Adipose tissue (tissue), 3 donors: ENCODE measurements at regions not wholly inside any gene's neighbourhood (a gene's known extent, or its start where the extent isn't known, plus 50 kb on each side); places are given as distances from the start of the nearest gene placed in this dataset.

Experiments
- H3K27ac ChIP-seq: one replicate; pipeline ENCODE4 v1.5.1; 2013; ENCODE audit warnings: low read depth, low read length
- WGBS, 3 donors: extraction: QIAGEN DNeasy Blood & Tissue Kit; methylation state at CpG; one replicate each; pipeline ENCODE4 v1.1.7; 2013; 5-methylcytosine and 5-hydroxymethylcytosine counted together
- donor health status: healthy with polysubstance abuse.
- donor health status: Bipolar disorder and iron deficiency.
- donor health status: healthy.

DNA sequence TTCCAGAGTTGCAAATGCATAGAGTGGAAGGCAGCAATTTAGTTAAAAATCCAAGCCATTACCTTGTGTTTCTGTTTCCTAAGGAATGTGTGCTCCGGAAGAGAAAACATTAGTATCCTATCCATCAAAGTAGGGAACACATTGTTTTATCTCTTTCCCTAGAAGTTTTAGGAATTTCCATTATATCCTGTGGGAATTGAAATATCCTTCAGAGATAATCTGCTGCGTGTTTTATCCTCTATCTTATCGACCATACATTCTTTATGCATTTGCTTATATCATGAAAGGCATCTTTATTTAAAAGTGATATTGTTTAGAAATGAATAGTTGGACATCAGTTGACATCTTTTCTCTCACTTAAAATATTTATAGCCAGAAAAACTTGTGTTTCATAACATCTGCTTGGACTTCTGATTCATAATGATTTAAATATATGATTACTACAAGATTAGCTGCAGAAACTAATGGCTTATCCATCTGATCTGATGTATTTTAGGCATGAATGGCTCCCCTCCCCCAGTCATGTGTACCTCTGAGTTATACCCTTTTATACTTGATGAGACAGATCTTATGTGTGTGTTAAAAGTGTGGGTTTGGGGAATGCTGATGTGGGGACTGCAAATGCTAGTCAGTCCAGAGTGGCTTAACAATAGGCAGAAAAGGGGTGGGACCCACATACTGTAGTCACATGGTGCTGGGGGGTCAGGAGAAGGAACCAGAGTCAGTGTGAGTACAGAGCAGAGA is 136.2 kb upstream of the ARHGAP28 start:
- no peak overlapping the region for H3K27ac ChIP-seq
- WGBS, 3 donors: 24 to 33% (median 32%) methylated on average over 3 of the region's 3 CpGs

DNA sequence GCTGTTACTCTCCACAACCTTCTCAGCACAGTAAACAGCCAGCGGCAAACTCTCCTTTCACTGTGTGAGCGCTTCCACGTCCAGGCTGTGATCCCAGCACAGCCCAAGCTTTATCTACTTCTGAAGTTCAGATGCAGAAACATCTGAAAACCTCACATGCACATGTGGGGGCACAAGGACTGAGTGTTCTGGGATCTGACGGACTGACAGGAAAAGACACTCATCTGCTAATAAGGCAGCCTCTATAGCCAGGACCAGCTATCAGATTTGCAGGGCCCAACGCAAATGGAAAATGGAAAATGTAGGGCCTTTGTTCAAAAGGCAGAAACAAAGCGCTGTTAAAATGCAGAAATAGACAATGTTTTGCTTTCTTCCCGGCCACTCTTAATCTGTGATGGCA is 133.8 kb upstream of the ARHGAP28 start:
- H3K27ac ChIP-seq: no peak overlapping the region
- WGBS, 3 donors: 86 to 96% (median 91%) methylated on average over 7 of the region's 7 CpGs

DNA sequence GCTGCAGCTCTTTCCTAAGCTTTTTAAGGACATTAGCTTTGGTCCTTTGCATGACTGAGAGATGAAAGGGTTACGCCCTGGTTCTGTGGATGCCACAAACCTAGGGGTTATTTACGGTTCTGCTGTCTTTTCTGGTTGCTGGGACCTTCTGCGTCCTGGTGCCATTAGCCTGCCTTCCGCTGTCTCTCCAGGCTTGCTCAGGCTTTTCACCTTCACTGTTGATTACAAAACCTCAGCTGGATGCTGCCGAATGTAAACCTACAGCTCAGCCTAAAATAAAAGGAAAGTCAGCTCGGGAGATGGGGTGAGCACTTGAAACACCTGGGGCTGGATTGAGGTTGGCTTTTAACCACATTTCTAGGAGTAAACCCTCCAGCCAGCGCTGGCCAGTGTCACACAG is 130.9 kb upstream of the ARHGAP28 start:
- 72 to 76% (median 73%) methylated on average over 7 of the region's 7 CpGs for WGBS, 3 donors

DNA sequence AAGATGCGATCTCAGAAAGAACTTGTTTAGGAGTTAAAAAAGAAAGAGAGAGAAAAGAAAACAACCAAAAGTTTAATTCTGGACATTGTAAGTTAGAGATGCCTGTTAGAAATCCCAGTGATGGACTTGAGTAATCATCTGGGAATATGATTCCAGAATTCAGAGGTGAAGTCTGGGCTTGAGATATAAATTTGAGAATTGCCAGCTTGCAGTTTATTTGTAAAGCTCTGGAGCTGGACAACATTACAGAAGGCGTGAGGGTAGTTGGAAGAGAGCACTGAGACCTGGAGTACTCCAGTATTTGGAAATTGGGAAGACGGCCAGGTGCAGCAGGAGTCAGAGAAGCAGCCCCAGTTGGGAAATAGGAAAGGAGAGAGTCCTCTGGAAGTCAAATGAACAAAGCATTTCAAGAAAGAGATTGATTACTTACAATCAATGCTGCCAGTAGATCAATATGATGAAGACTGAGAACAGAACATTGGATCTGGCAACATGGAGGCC is 128.8 kb upstream of the ARHGAP28 start:
- WGBS, 3 donors: 78 to 81% (median 79%) methylated on average over 3 of the region's 3 CpGs
- no peak overlapping the region for H3K27ac ChIP-seq

More for the DNA sequence above, 130.9 kb upstream of the ARHGAP28 start:
- no peak overlapping the region for H3K27ac ChIP-seq

DNA sequence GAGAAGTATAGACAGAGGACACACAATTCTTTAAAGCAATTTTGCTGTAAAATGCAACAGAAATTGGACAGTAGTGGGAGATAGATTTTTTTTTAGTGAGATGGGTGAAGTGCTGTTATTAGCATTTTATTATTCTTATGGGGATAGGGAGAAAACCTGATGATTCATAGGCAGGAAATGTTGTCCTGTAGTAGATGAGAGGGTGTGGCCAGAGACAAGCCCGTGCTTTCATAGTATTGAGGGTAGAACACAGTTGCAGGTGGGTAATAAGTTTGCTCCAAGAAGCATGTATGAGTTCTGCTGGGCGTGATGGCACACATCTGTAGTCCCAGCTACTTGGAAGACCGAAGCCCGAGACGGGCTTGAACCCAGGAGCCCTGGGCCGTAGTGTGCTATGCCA is 128.3 kb upstream of the ARHGAP28 start:
- H3K27ac ChIP-seq: no peak overlapping the region
- 83 to 86% (median 86%) methylated on average over 6 of the region's 6 CpGs for WGBS, 3 donors

DNA sequence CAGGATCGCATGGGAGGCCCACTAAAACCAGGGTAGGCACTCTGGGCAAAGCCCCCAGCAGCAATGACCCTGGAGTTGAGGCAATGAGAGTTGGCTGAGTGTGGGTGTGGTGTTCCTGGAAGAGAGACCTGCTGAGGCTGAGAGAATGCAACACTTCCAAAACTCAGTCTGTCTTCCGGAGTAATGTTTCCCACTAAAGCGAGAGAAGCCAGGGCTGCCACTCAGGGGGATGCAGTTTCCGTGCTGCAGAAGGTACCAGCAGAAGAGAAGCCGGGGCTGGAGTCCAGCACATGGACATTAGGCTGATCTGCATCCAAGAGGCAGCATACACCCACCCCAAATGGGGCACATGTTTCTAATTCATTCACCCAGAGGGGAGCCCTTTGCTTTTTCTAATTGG is 127.2 kb upstream of the ARHGAP28 start:
- H3K27ac ChIP-seq: no peak overlapping the region
- WGBS, 3 donors: 81 to 86% (median 84%) methylated on average over 5 of the region's 5 CpGs

DNA sequence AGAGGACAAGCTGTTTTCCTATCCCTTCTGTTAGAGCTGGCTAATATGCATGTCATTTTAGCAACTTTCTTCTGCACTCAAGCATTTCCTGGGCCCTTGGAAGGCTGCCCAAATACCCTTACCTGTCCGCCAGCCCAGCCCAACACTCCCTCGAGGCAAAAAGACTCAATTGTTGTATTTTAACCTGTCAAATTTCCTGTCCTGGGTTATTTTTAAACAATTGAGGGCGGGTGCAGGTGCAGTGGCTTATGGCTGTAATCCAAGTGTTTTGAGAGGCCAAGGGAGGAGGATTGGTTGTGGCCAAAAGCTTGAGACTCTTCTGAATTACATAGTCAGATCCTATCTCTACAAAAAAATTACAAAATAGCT is 125.0 kb upstream of the ARHGAP28 start:
- 45 to 56% (median 55%) methylated on average over 3 of the region's 3 CpGs for WGBS, 3 donors
- no peak overlapping the region for H3K27ac ChIP-seq

DNA sequence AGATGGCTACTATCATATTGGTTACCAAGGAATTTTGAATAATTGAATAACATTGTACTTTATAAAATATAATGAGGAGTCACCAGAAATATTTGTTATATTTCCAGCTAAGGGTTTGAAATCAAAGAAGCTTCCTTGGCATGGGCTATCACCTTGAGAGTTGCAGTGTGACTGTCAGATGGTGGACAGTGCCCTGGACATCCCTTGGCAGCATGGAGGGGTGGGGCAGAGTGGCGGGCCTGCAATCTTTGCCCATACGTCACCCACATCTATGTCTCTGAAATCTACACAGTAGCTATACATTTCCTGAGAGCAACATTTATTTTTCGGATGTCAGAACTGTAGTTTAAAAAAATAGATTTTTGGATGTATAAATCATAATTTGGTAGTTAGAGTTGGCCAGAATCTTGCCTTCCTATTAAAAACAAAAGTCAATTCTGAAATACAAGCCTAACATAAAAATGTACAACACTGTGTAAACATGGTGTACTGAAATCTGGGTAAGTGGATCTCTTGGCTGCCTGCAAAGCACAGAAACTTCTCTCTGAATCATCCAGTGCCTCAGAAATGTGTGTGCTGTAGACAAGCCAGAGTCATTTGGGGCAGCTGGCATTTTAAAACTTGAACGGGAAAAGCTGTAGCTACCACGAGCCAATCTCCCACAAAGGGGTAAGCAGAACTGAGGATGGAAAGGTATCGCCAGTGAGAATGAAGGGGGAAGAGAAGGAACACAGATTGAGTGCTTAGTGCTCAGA is 124.2 kb upstream of the ARHGAP28 start:
- H3K27ac ChIP-seq: peak overlapping the region; percentile 23

DNA sequence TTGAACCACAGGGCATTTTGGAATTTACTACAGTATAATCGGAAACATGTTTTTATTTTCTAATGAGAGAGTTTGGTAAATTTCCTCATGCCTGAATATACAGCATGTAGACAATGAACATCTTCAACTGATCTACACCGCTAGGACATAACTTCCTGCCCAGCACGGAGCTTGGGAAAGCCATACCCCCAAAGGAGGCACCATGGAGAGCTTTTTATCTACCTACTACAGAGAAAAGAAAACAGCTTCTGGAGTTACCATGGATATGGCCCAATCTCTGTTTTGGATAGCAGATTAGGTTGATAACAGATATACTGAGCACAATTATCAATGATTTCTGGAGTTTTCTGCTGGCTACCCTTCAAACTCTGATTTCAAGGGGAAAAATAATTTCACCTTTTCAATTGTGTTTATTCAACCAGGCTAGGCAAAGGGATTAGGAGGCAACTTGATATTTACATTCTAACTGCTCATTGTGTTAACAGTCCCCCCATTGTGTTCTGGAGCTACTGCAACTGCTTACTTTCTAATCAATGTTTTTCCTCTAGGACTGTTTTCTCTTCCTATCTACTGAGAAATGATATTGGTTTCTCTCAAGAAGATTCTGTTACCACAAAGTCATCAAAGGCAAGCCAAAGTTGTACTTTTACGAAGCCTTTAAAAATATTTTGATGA is 123.0 kb upstream of the ARHGAP28 start:
- H3K27ac ChIP-seq: no peak overlapping the region
- 74 to 85% (median 75%) methylated on average over 4 of the region's 4 CpGs for WGBS, 3 donors

More for the DNA sequence above, 124.2 kb upstream of the ARHGAP28 start:
- 79 to 81% (median 79%) methylated on average over 6 of the region's 6 CpGs for WGBS, 3 donors

DNA sequence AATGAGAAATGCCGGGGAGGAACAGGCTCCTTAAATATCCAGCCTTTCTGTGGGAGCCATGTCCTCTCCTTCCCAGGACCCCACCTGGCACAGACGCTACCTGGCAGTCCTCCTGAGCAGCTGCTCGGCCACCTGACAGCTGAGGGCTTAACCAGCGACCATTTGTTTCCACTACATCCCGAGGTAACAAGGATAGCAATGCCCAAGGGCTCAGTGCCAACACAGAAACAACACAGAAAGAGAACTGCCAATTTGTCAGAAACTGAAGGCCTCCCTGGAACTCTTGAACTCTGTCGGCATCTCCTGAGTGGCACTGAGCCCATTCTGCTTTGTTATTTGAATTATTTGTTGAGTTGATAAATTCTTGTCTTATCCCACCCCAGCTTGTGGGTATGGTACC is 122.2 kb upstream of the ARHGAP28 start:
- no peak overlapping the region for H3K27ac ChIP-seq
- 37 to 73% (median 64%) methylated on average over 6 of the region's 6 CpGs for WGBS, 3 donors

DNA sequence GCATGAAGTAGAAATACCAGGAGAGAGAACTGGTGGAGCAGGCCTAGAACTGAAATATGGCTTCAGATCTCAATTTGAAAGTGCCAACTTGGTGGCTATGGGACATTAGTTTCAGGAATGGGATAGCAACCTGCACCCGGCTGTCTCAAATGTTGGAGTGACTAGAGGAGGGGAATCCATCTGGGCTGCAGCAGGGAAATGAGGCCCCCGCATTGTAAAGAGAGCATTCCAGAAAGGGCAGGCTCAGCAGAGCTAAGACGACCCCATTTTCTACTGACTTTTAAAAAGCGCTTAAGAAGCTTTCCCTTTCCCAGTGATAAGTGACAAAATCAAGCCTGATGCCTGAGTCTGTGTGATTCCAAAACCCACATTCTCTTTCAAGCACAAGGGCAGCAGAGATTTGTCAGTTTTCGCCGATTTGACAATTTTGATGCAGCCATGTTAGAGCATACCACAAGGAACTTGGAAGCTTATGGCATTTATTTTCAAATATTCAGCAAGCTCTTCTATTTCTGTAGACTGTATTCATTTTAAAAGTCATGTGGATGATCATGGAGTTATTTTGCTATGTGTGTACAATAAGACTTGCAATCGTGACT is 119.8 kb upstream of the ARHGAP28 start:
- 88 to 92% (median 90%) methylated on average over 7 of the region's 7 CpGs for WGBS, 3 donors
- H3K27ac ChIP-seq: no peak overlapping the region

DNA sequence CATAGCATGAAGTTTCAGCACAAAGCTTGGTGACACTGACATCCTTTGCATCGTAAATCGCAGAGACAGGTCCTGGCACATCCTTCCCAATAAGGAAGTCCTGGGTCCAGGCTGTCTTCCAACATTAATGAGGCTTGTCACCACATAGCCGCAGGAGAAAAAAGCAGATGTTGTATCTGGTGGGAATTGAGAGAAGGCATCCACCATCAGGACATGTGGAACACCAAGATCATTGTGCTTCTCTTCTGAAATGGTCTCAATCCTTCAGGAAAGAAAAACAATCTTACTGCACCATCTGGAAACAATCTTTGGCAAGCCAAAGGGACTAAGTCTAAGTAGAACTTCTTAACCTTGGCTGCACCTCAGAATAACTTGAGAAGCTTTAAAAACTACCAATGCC is 119.0 kb upstream of the ARHGAP28 start:
- WGBS, 3 donors: 48 to 81% (median 58%) methylated on average over 3 of the region's 3 CpGs
- no peak overlapping the region for H3K27ac ChIP-seq

DNA sequence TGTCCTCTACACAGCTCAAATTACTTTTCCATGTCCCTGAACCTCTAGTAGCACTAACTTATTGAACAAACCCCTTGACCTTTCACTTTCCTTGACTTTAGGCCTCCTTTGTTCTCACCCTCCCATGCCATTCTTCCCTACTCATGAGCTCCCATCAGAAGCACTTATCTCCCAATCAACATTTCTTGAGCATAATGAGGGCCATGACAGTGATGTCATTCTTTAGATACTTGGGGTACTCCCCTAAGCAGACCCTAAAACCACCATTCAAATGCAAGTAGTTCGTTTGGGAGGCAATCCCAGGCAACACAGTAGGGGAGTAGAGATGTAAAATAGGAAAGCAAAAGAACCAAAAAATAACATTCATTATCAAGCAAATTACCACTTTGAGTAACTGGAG is 115.9 kb upstream of the ARHGAP28 start:
- H3K27ac ChIP-seq: no peak overlapping the region
- WGBS, 3 donors: 34 to 49% (median 35%) methylated on average over 1 of the region's 1 CpG

DNA sequence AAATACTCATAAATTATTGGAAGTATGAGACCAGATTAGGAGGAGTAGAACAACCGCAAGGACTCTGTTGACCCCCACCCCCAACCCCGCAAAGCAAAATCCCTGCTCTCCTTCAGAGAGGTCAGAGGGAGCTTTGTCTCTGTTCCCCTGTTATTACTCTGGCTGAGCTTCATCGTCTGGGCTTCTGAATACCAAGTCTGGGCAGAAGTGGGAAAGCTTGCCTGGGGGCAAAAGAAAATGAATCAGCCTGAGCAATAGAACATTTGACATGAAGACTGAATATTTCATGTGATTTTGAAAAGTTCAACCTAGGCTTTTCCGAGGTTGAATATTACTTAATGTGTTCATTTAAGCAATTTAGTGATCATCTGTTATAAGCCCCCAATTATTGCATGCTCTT is 114.6 kb upstream of the ARHGAP28 start:
- no peak overlapping the region for H3K27ac ChIP-seq
- 87 to 95% (median 93%) methylated on average over 4 of the region's 4 CpGs for WGBS, 3 donors

DNA sequence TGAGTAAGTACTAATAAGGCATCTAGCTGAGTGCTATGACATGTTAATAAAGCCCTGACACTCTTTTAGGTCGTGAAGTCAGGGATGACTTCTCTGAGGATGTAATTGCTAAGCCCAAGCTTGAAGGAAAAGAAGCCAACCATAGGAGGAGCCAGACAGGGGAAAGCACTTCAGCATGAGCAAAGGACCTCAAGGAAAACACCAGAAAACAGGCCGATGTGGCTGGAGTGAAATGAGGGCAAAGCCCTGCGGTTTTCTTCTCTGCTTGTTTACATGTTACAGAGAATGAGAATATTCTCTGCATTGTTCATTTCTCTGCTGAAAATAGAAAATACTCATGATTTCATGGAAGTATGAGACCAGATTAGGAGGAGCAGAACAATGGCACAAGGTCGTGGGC is 112.5 kb upstream of the ARHGAP28 start:
- 69 to 74% (median 71%) methylated on average over 4 of the region's 4 CpGs for WGBS, 3 donors
- no peak overlapping the region for H3K27ac ChIP-seq

DNA sequence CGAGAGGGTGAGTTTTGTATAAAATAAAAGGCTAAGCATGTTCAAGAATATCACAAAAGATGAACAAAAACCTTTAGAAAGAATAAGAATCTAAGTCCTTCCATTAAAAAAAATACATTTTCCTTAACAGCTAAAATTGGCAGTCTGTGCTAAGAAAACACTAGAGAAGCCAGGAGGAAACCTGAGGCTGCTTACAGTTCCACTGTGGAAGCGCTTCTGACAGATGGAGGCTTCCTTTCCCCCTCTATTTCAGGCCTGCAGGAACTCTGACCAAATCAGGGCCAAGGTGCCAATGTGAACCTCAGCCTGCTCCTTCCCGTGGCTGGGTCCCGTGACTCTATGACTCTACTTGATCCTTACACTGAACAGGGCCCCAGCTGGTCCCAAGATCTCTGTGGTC is 108.1 kb upstream of the ARHGAP28 start:
- no peak overlapping the region for H3K27ac ChIP-seq
- 79 to 88% (median 88%) methylated on average over 4 of the region's 4 CpGs for WGBS, 3 donors

DNA sequence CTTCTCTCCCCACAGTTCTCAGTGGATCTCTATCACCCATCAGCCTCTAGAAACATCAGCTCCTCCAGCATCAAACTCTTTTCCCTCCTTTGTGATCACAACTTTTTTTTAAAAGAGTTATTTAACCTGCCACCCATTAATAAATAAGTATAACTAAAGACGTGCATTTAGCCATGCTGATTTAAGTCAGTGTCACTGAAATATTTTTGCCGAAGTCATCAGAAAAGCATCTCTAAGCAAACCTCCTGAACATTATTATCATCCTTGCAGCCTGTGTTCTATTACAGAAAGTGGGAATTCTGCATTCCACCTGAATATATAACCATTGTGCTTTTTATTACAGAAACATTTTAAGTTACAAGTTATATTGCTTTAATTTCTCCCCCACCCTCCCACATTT is 106.2 kb upstream of the ARHGAP28 start:
- no peak overlapping the region for H3K27ac ChIP-seq
- WGBS, 3 donors: 62 to 74% (median 62%) methylated on average over 2 of the region's 2 CpGs

DNA sequence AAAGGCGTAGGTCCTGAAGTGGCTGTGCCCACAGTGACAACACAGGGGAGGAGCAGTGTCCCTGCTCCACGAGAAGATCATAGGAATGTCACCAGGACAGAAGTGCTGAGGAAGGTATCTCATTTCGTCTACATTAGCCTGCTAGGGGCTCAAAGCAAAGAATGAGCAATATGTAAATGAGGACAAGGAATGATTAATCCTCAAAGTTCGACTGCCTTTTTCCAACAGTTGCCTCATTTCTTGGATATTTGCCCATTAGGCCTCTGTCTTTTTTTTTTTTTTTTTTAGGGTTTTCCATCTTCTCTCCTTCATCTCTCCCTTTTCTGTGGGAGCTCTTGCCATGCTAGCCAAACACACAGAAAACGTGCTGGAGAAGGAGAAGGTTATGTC is 105.2 kb upstream of the ARHGAP28 start:
- H3K27ac ChIP-seq: no peak overlapping the region
- 46 to 52% (median 52%) methylated on average over 5 of the region's 5 CpGs for WGBS, 3 donors
